Gastrocnemius medialis (tissue), 4 donors: ENCODE measurements at regions not wholly inside any gene's neighbourhood (a gene's known extent, or its start where the extent isn't known, plus 50 kb on each side); places are given as distances from the start of the nearest gene placed in this dataset.

Experiments
- ATAC-seq, 2 donors: fragments of 150-250 bp; one replicate each; pipeline ENCODE4 v1.9.1; 2016
- DNase-seq, 2 donors: peaks; one replicate each; pipeline ENCODE4 v3.0.0-alpha.2; 2019
- H3K27ac ChIP-seq, 4 donors: fragments of 200-600 bp; sonication (generic); 1 replicate in 1 of 4; 2 replicates in 3 of 4; pipeline ENCODE4 v1.5.1; 2016 to 2018; ENCODE audit warnings: mild to moderate bottlenecking in 2 of 4, moderate library complexity in 1 of 4
- H3K27me3 ChIP-seq, 3 donors: fragments of 200-600 bp; sonication (generic) in 2 of 3; 1 replicate in 1 of 3; 2 replicates in 2 of 3; pipeline versions ENCODE4 v1.5.1 to v1.6.0; 2016 to 2019; ENCODE audit warnings: mild to moderate bottlenecking in 1 of 3, moderate library complexity in 1 of 3
- H3K36me3 ChIP-seq, 2 donors: fragments of 200-600 bp; sonication (generic) in 1 of 2; one replicate each; pipeline ENCODE4 v1.5.1; 2017 to 2018
- H3K4me1 ChIP-seq, 2 donors: fragments of 200-600 bp; sonication (generic) in 1 of 2; one replicate each; pipeline ENCODE4 v1.5.1; 2016 to 2017; ENCODE audit warnings: mild to moderate bottlenecking in 2 of 2
- H3K4me3 ChIP-seq, 4 donors: fragments of 200-600 bp; sonication (generic) in 3 of 4; 1 replicate in 1 of 4; 2 replicates in 3 of 4; pipeline ENCODE4 v1.5.1; 2016 to 2019; ENCODE audit warnings: mild to moderate bottlenecking in 2 of 4
- H3K9me3 ChIP-seq, 3 donors: fragments of 200-600 bp; sonication (generic) in 2 of 3; 1 replicate in 1 of 3; 2 replicates in 2 of 3; pipeline ENCODE4 v1.5.1; 2016 to 2019
- POLR2A ChIP-seq, 2 donors: fragments of 450-650 bp; IDR thresholded peaks; one replicate each; pipeline ENCODE4 v1.6.1; 2017; ENCODE audit warnings: antibody characterized with exemption in 2 of 2, mild to moderate bottlenecking in 2 of 2, moderate library complexity in 2 of 2
- in situ Hi-C, 4 donors: fragments of 200-750 bp; cut with MboI; loops; one replicate each; pipeline versions ENCODE4 v1.15.0 to v1.8.0; 2017; ENCODE audit warnings: low sequenced_read_pairs in 4 of 4
- intact Hi-C: fragments of 100-400 bp; cut with DNase I; formaldehyde crosslinking; loops from one replicate; pipeline ENCODE4 v1.15.1; 2023; ENCODE audit warnings: low total_unique reads
- TF ChIP-seq, protein P1 (sequence below), 5 experiments: fragments of 450-650 bp in 3 of 5; fragments of 200-600 bp in 2 of 5; sonication (generic) in 2 of 5; IDR thresholded peaks in 4 of 5; conservative IDR thresholded peaks in 1 of 5; 1 replicate in 4 of 5; 2 replicates in 1 of 5; pipeline ENCODE4 v1.5.1; 2016 to 2019; ENCODE audit warnings: antibody characterized with exemption in 5 of 5, mild to moderate bottlenecking in 3 of 5, moderate library complexity in 3 of 5

DNA sequence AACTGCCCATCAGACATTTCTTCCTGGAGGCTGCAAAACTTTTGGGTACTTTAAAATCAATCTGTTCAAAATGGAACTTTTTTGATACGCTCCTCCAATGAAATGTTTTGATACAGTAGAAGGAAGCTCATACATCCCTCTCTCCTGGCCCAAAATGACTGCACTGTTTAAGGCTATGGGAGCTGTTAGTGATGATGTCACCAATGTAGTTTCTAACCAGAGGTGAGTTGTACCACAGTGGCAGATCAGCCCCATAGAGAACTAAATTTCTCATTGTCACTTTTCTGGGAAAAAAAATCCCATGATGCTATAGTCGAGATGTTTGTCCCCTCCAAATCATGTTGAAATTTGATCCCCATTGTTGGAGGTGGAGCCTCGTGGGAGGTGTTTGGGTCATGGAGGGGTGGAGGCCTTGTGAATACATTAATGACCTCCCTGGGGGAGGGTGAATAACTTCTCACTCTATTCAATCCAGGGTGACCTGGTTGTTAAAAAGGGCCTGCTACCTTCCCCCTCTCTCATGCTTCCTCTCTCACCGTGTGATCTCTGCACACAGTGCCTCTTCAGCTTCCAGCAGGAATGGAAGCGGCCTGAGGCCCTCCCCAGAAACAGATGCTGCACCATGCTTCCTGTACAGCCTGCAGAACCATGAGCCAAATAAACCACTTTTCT is 117.4 kb upstream of the NPAS2 start:
- Histone ChIP-seq H3K9me3 (peaks cover 0 to 4% (median 0%) of the 10 kb centered on the region in 3 donors), H3K27me3 (no peaks in the 10 kb centered on the region), H3K36me3 (no peaks in the 10 kb centered on the region), H3K27ac (no peak overlapping the region), H3K4me3 (no peak overlapping the region), H3K4me1 (no peaks in the 10 kb centered on the region)
- in situ Hi-C loops (no loop called here), intact Hi-C loops (no loop called here)
- ATAC-seq, result no peak
- DNase-seq, result no peak
- TF ChIP-seq POLR2A (IDR thresholded peaks at IDR 0.05), result no peak
- TF ChIP-seq, protein P1, sequence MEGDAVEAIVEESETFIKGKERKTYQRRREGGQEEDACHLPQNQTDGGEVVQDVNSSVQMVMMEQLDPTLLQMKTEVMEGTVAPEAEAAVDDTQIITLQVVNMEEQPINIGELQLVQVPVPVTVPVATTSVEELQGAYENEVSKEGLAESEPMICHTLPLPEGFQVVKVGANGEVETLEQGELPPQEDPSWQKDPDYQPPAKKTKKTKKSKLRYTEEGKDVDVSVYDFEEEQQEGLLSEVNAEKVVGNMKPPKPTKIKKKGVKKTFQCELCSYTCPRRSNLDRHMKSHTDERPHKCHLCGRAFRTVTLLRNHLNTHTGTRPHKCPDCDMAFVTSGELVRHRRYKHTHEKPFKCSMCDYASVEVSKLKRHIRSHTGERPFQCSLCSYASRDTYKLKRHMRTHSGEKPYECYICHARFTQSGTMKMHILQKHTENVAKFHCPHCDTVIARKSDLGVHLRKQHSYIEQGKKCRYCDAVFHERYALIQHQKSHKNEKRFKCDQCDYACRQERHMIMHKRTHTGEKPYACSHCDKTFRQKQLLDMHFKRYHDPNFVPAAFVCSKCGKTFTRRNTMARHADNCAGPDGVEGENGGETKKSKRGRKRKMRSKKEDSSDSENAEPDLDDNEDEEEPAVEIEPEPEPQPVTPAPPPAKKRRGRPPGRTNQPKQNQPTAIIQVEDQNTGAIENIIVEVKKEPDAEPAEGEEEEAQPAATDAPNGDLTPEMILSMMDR (IDR thresholded peaks at IDR 0.05 in 4 of 5, conservative IDR thresholded peaks at IDR 0.05 in 1 of 5), result no peak

DNA sequence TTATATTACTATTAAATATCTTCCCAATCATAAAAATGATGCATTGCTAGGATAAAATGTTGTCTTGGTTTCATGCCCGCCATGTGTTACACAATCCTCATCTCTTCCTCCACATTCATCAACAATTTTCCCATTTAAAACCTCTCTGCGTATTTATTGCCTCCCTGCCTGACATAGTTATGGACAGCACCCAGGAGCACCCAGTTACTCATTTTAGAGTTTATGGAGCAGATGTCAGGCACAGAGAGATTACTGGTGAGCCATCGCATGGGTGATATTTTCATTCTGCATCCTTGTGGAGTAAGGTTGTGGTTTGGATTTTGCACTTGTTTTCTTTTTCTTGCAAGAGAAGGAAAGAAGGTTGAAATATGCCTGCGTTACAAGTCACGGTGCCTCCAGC is 116.7 kb upstream of the NPAS2 start:
- in situ Hi-C loops (no loop called here), intact Hi-C loops (no loop called here)
- ATAC-seq (no peak), DNase-seq (no peak)
- H3K4me3 ChIP-seq, result no peak overlapping the region
- H3K27ac ChIP-seq, result no peak overlapping the region
- no peaks in the 10 kb centered on the region for H3K4me1 ChIP-seq
- TF ChIP-seq, protein P1 (IDR thresholded peaks at IDR 0.05 in 4 of 5, conservative IDR thresholded peaks at IDR 0.05 in 1 of 5), result no peak
- no peak for TF ChIP-seq POLR2A (IDR thresholded peaks at IDR 0.05)
- H3K27me3 ChIP-seq, result no peaks in the 10 kb centered on the region
- H3K36me3 ChIP-seq, result no peaks in the 10 kb centered on the region
- peaks cover 0 to 2% (median 0%) of the 10 kb centered on the region in 3 donors for H3K9me3 ChIP-seq

DNA sequence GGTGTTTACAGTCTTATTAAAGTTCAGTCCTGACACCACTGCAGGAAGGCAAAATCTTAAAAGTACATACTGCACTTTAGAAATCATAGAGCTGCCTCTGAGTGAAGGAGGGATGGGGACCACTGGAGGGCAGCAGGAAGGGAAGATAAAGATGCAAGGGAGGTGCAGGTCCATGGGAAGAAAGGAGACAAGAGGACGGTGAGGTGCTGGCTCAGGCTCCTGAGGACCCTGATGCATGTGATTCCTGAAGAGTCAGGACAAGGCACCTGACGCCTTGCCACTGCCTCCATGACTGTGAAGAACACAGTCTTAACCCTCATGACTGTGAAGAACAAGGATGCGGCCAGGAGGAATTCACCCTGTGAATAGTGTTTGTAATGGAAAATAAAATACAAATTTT is 116.2 kb upstream of the NPAS2 start:
- Histone ChIP-seq H3K36me3 (no peaks in the 10 kb centered on the region), H3K4me1 (no peaks in the 10 kb centered on the region), H3K27ac (no peak overlapping the region), H3K4me3 (no peak overlapping the region), H3K9me3 (no peaks in the 10 kb centered on the region), H3K27me3 (no peaks in the 10 kb centered on the region)
- no peak for TF ChIP-seq POLR2A (IDR thresholded peaks at IDR 0.05)
- in situ Hi-C loops (no loop called here), intact Hi-C loops (no loop called here)
- no peak for ATAC-seq
- DNase-seq, result no peak

DNA sequence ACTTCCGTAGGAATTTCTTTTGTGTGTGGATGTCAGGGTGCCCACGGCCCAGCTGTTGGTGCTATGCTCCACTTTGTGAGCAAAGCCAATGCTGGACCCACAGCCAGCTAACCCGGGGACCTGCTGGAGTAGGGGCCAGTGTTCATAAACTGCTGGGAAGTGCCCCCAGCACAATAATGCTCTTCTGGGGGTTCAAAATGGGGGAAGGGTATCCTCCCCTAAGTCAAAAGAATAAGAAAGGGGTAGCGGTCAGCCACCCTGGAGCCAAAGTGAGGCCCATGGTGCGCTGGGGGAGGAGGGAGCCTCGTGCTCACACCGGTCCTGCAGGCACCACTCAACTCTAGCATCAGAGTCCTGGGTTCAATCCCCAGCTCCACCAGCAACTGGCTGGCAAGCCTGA is 115.8 kb upstream of the NPAS2 start:
- intact Hi-C loops, result no loop called here
- H3K36me3 ChIP-seq, result no peaks in the 10 kb centered on the region
- DNase-seq (no peak), ATAC-seq (no peak)
- H3K9me3 ChIP-seq, result no peaks in the 10 kb centered on the region
- H3K4me3 ChIP-seq, result no peak overlapping the region
- TF ChIP-seq, protein P1 (IDR thresholded peaks at IDR 0.05 in 4 of 5, conservative IDR thresholded peaks at IDR 0.05 in 1 of 5), result no peak
- TF ChIP-seq POLR2A (IDR thresholded peaks at IDR 0.05), result no peak
- no peak overlapping the region for H3K27ac ChIP-seq
- no peaks in the 10 kb centered on the region for H3K27me3 ChIP-seq
- no peaks in the 10 kb centered on the region for H3K4me1 ChIP-seq
- in situ Hi-C loops, result no loop called here

DNA sequence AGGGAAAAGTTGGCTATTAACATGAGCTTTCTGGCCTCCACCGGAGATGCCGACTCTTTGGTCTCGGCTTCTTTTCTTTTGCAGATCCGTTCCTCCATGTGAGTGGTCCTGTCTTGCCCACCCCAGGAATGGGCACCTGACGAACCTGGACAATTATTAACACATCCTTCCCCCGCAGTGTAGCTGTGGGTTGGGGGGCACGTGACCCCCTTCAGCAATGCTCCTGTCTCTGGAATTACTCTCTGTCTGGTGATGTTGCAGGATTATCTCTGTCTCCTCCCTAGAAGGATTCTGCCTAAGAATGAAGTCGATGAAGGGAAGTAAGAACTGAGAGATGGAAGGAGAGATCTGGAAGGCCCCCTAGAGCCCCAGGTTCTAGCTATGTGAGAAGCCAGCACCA is 115.2 kb upstream of the NPAS2 start:
- no peak for ATAC-seq
- H3K4me3 ChIP-seq, result no peak overlapping the region
- H3K27me3 ChIP-seq, result no peaks in the 10 kb centered on the region
- H3K27ac ChIP-seq, result no peak overlapping the region
- H3K4me1 ChIP-seq, result no peaks in the 10 kb centered on the region
- no peak for TF ChIP-seq POLR2A (IDR thresholded peaks at IDR 0.05)
- TF ChIP-seq, protein P1 (IDR thresholded peaks at IDR 0.05 in 4 of 5, conservative IDR thresholded peaks at IDR 0.05 in 1 of 5), result no peak
- no peaks in the 10 kb centered on the region for H3K9me3 ChIP-seq
- intact Hi-C loops, result no loop called here
- in situ Hi-C loops, result no loop called here
- no peak for DNase-seq
- no peaks in the 10 kb centered on the region for H3K36me3 ChIP-seq
